ENCODE measurements at regions not wholly inside any gene's neighbourhood (a gene's known extent, or its start where the extent isn't known, plus 50 kb on each side); places are given as distances from the start of the nearest gene placed in this dataset.

DNA sequence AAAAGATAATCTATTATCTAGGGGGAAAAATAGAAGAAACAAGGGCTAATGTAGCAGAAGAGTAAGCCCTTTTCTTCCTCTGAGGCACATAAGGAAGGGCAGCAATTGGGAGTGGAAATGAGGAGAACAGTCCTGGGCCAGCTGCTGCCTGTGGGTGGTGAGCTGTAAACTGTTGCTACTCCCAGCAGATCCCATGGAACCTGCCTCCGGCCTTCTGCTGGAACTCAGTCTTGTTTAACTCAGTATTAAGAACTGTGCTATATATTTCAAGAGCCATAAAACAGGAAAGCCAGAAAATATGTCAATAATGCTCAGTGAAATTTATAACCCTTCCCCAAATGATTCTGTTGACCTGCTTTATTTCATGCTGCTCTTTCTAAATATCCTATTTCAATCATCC lies 464.2 kb downstream of the COL12A1 start:
- no peak for DNase-seq (ENCODE audit: low read depth)
- no peak overlapping the region for H3K4me3 ChIP-seq (ENCODE audit: low read depth, low read length)

DNA sequence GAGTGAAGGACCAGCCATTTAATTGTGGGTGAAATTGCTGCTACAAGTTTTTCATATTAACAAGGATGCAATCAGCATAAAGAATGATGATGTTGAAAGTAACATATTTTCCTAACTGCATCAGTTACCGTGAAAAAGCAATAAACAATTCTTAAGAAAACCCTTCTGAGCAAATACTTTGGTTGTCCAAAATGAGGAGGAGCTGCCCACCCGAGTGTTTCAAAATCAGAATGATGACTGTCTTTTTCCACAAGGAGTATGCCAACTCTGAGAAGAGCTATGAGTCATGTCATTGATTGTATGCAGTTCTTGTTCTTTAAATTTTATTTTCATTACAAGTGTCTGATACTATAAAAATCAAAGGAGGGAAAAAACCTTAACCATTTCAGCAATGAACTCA lies 470.5 kb downstream of the COL12A1 start:
- DNase-seq (ENCODE audit: low read depth), result peak; percentile 93
- TF ChIP-seq, protein P1, sequence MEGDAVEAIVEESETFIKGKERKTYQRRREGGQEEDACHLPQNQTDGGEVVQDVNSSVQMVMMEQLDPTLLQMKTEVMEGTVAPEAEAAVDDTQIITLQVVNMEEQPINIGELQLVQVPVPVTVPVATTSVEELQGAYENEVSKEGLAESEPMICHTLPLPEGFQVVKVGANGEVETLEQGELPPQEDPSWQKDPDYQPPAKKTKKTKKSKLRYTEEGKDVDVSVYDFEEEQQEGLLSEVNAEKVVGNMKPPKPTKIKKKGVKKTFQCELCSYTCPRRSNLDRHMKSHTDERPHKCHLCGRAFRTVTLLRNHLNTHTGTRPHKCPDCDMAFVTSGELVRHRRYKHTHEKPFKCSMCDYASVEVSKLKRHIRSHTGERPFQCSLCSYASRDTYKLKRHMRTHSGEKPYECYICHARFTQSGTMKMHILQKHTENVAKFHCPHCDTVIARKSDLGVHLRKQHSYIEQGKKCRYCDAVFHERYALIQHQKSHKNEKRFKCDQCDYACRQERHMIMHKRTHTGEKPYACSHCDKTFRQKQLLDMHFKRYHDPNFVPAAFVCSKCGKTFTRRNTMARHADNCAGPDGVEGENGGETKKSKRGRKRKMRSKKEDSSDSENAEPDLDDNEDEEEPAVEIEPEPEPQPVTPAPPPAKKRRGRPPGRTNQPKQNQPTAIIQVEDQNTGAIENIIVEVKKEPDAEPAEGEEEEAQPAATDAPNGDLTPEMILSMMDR (conservative IDR thresholded peaks at IDR 0.05; ENCODE audit: low read depth, low read length), result no peak
- H3K4me3 ChIP-seq (ENCODE audit: low read depth, low read length), result no peak overlapping the region

More for the DNA sequence above, 464.2 kb downstream of the COL12A1 start:
- TF ChIP-seq, protein P1 (conservative IDR thresholded peaks at IDR 0.05; ENCODE audit: low read depth, low read length), result no peak

DNA sequence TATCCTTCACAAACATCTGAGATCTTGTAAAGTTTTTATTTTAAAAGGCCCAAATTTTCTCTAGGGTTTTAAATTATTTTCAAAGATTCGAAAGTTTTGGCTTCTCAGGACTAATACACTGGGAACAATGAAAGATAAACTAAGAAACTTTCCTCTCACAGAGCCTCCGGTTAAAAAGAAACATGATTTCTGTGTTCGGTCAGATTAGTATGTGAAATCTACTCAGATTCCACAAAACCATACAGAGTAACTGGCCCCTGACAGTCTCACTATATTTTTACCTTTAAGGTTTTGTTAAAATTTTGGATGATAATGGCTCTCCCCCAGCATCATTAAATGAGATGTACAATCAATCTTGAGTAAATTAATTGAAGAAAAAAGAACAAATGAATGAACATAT lies 471.0 kb downstream of the COL12A1 start:
- H3K4me3 ChIP-seq (ENCODE audit: low read depth, low read length), result no peak overlapping the region
- TF ChIP-seq, protein P1 (conservative IDR thresholded peaks at IDR 0.05; ENCODE audit: low read depth, low read length), result no peak
- DNase-seq (ENCODE audit: low read depth), result no peak

DNA sequence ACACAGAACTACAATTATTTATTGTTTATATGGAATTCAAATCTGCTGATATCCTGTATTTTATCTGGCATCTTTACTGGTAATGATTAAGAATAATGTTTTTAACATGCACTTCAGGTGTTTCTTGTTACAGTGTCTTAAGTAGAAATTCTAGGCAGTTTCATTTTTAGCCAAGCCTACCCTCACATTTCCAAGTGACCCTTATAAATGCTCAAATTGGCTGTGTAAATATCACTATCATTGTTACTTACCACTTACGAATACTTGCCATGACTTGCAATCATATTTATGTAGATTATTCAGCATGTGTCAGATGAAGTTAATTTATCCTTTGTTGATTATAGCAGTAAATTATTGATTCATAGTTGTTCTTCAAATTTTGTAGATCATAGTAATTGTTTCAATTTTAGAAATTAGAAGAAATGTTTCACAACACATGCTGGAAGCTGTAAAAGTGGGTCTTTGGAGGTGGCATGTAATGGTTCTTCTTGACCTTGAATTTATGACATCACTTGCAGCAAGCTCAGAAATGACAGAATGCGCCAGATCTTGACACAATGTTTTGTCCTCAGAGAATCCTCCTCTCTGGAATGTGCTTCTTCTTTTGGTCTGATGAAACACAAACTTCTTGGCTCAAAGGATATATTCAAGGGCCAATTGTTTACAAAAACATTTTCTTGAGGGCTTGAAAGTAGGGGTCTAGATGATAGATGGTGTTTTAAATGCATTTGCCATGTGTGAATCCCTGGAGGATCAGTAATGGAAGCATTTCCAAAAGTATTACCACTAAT lies 471.8 kb downstream of the COL12A1 start:
- TF ChIP-seq, protein P1 (conservative IDR thresholded peaks at IDR 0.05; ENCODE audit: low read depth, low read length), result no peak
- H3K4me3 ChIP-seq (ENCODE audit: low read depth, low read length), result no peak overlapping the region
- peak; percentile 46 for DNase-seq (ENCODE audit: low read depth)

DNA sequence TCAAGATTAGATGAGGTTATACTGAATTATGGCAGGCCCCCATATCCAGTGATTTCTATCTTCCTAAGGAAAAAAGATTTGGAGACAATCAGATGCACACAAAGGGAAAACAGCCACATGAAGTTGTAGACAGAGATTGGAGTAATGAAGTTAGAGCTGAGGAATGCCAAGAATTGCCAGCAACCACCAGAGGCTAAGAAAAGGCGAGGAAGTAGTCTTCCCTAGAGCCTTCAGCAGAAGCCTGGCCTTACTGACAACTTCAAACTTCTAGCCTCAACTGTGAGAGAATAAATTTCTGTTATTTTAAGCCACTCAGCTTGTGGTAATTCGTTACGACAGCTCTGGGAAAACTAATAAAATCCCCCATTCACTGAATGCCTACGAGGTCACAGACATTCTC lies 473.9 kb downstream of the COL12A1 start:
- peak; percentile 97 for DNase-seq (ENCODE audit: low read depth)
- no peak overlapping the region for H3K4me3 ChIP-seq (ENCODE audit: low read depth, low read length)
- TF ChIP-seq, protein P1 (conservative IDR thresholded peaks at IDR 0.05; ENCODE audit: low read depth, low read length), result no peak

DNA sequence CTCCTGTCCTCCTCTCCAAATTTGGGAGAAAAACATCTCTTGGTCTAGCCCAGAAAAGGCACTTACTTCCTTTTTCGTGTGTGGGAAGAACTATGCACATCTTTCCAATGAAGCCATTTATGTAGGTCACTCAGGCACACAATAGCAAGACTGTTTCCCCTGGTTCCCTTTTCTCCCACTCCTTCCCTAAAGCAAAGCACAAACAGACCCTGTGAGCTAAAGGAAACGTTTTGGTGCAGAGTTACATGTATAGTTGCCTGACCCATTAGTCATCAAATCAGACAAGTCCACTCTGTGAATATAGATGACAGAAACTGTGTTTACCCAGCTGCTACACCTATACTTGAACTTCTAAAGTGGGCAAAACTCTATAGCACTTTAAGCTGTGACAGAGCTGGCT lies 474.6 kb downstream of the COL12A1 start:
- H3K4me3 ChIP-seq (ENCODE audit: low read depth, low read length), result no peak overlapping the region
- DNase-seq (ENCODE audit: low read depth), result peak; percentile 84
- TF ChIP-seq, protein P1 (conservative IDR thresholded peaks at IDR 0.05; ENCODE audit: low read depth, low read length), result no peak

DNA sequence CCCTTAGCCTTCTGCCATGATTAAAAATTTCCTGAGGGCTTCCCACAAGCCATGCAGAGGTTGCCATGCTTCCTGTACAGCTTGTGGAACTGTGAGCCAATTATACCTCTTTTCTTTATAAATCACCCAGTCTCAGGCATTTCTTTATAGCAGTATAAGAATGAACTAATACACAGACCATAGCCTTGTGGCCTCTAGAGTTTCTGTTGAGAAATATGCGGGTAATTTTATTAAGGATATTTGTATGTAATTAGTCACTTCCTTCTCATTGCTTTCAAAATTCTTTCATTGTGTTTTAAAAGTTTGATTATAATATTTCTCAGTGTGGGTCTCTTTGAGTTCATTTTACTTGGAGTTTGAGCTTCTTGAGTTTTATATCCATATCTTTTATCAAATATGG lies 484.9 kb downstream of the COL12A1 start:
- H3K4me3 ChIP-seq (ENCODE audit: low read depth, low read length), result no peak overlapping the region
- DNase-seq (ENCODE audit: low read depth), result no peak
- TF ChIP-seq, protein P1 (conservative IDR thresholded peaks at IDR 0.05; ENCODE audit: low read depth, low read length), result no peak
